HEK293 (cell line): ENCODE measurements at regions not wholly inside any gene's neighbourhood (a gene's known extent, or its start where the extent isn't known, plus 50 kb on each side); places are given as distances from the start of the nearest gene placed in this dataset.
"Not testable (repeated sequence)": the region's sequence is repeated elsewhere in the genome, so short reads cannot be mapped to it uniquely, and the experiment has no call there.

Source experiments
- CTCF ChIA-PET: fragments of 350-600 bp; formaldehyde crosslinking; extraction: SDS; loops from one replicate; lab custom pipeline; 2021; ENCODE audit warnings: antibody characterized with exemption; lab: Yijun Ruan, JAX
- POLR2A ChIA-PET: fragments of 300-600 bp; formaldehyde crosslinking; extraction: SDS; loops from one replicate; lab custom pipeline; 2020; ENCODE audit warnings: antibody characterized with exemption, inconsistent platforms; lab: Yijun Ruan, JAX
- H3K27ac ChIP-seq: fragments of 200-500 bp; sonication (Bioruptor generic); 2 replicates; pipeline ENCODE4 v1.5.1; 2014; ENCODE audit warnings: low read depth, low read length, control low read depth, inconsistent platforms; ENCODE audit errors: extremely low read depth
- H3K36me3 ChIP-seq, 2 experiments: fragments of 200-500 bp in 1 of 2; sonication (Bioruptor generic) in 1 of 2; 1 replicate in 1 of 2; 2 replicates in 1 of 2; pipeline ENCODE4 v1.5.1; 2014 to 2017; ENCODE audit warnings: inconsistent platforms in 2 of 2, low read length in 2 of 2; ENCODE audit not compliant: control insufficient read depth in 2 of 2, insufficient read depth in 1 of 2
- H3K4me1 ChIP-seq: fragments of 200-500 bp; sonication (Bioruptor generic); 2 replicates; pipeline ENCODE4 v1.5.1; 2014; ENCODE audit warnings: mild to moderate bottlenecking, low read length, inconsistent platforms; ENCODE audit not compliant: control insufficient read depth, insufficient read depth
- H3K4me3 ChIP-seq: 2 replicates; pipeline ENCODE4 v1.5.1; 2011; ENCODE audit warnings: low read depth, mild to moderate bottlenecking, control low read depth, low read length, moderate library complexity
- H3K9me3 ChIP-seq: fragments of 200-500 bp; sonication (Bioruptor generic); 2 replicates; pipeline ENCODE4 v1.5.1; 2014; ENCODE audit warnings: low read depth, low read length, inconsistent platforms; ENCODE audit not compliant: control insufficient read depth, insufficient read depth
- KLF16 ChIP-seq: fragments of 450-650 bp; formaldehyde crosslinking; IDR thresholded peaks from 2 replicates; pipeline ENCODE4 v1.5.1; 2017; ENCODE audit warnings: missing biosample characterization, missing genetic modification characterization
- KLF8 ChIP-seq: fragments of 450-650 bp; formaldehyde crosslinking; IDR thresholded peaks from 2 replicates; pipeline ENCODE4 v1.5.1; 2016; ENCODE audit warnings: missing biosample characterization, missing genetic modification characterization
- KLF9 ChIP-seq: fragments of 450-650 bp; formaldehyde crosslinking; IDR thresholded peaks from 2 replicates; pipeline ENCODE4 v1.5.1; 2016; ENCODE audit warnings: missing biosample characterization, missing genetic modification characterization, low read depth
- MEIS1 ChIP-seq: sonication (generic); formaldehyde crosslinking; IDR thresholded peaks from 2 replicates; pipeline ENCODE4 v1.8.1; 2022; ENCODE audit warnings: missing genetic modification reagents, mild to moderate bottlenecking, borderline replicate concordance
- MZF1 ChIP-seq: fragments of 450-650 bp; formaldehyde crosslinking; IDR thresholded peaks from 2 replicates; pipeline ENCODE4 v1.5.1; 2017; ENCODE audit warnings: missing biosample characterization, missing genetic modification characterization, borderline replicate concordance
- PRDM10 ChIP-seq: fragments of 450-650 bp; formaldehyde crosslinking; IDR thresholded peaks from 2 replicates; pipeline ENCODE4 v1.5.1; 2016; ENCODE audit warnings: missing biosample characterization, missing genetic modification characterization
- YY1 ChIP-seq: fragments of 450-650 bp; formaldehyde crosslinking; IDR thresholded peaks from 2 replicates; pipeline ENCODE4 v1.5.1; 2018; ENCODE audit warnings: missing biosample characterization, missing genetic modification characterization
- ZBTB20 ChIP-seq: fragments of 450-650 bp; formaldehyde crosslinking; IDR thresholded peaks from 2 replicates; pipeline ENCODE4 v1.5.1; 2016; ENCODE audit warnings: missing biosample characterization, missing genetic modification characterization
- ZNF155 ChIP-seq: fragments of 450-650 bp; formaldehyde crosslinking; IDR thresholded peaks from 2 replicates; pipeline ENCODE4 v1.5.1; 2016; ENCODE audit warnings: missing biosample characterization, missing genetic modification characterization
- ZNF16 ChIP-seq: fragments of 450-650 bp; formaldehyde crosslinking; IDR thresholded peaks from 2 replicates; pipeline ENCODE4 v1.5.1; 2016; ENCODE audit warnings: low read depth, missing biosample characterization, missing genetic modification characterization
- ZNF202 ChIP-seq: fragments of 450-650 bp; formaldehyde crosslinking; IDR thresholded peaks from 2 replicates; pipeline ENCODE4 v1.5.1; 2016; ENCODE audit warnings: missing biosample characterization, missing genetic modification characterization, borderline replicate concordance
- ZNF292 ChIP-seq: fragments of 450-650 bp; formaldehyde crosslinking; IDR thresholded peaks from 2 replicates; pipeline ENCODE4 v1.5.1; 2016; ENCODE audit warnings: low read depth, missing biosample characterization, missing genetic modification characterization, borderline replicate concordance
- ZNF398 ChIP-seq: fragments of 450-650 bp; formaldehyde crosslinking; IDR thresholded peaks from 2 replicates; pipeline ENCODE4 v1.5.1; 2017; ENCODE audit warnings: missing biosample characterization, missing genetic modification characterization
- ZNF513 ChIP-seq: fragments of 450-650 bp; IDR thresholded peaks from 2 replicates; pipeline ENCODE4 v1.5.1; 2018; ENCODE audit warnings: missing biosample characterization, missing genetic modification characterization
- ZNF529 ChIP-seq: fragments of 450-650 bp; formaldehyde crosslinking; IDR thresholded peaks from 2 replicates; pipeline ENCODE4 v1.5.1; 2017; ENCODE audit warnings: missing genetic modification characterization, missing biosample characterization; ENCODE audit not compliant: insufficient replicate concordance
- ZNF623 ChIP-seq: fragments of 450-650 bp; formaldehyde crosslinking; IDR thresholded peaks from 2 replicates; pipeline ENCODE4 v1.5.1; 2016; ENCODE audit warnings: missing biosample characterization, missing genetic modification characterization
- ZNF670 ChIP-seq: fragments of 450-650 bp; formaldehyde crosslinking; IDR thresholded peaks from 2 replicates; pipeline ENCODE4 v1.5.1; 2016; ENCODE audit warnings: missing biosample characterization, missing genetic modification characterization, low read depth
- ZNF677 ChIP-seq: fragments of 450-650 bp; IDR thresholded peaks from 2 replicates; pipeline ENCODE4 v1.5.0; 2018; ENCODE audit warnings: missing biosample characterization, mild to moderate bottlenecking, missing genetic modification characterization, moderate library complexity
- ZNF776 ChIP-seq: fragments of 450-650 bp; formaldehyde crosslinking; IDR thresholded peaks from 2 replicates; pipeline ENCODE4 v1.5.0; 2017; ENCODE audit warnings: missing biosample characterization, missing genetic modification characterization, borderline replicate concordance
- ZSCAN4 ChIP-seq: fragments of 450-650 bp; formaldehyde crosslinking; IDR thresholded peaks from 2 replicates; pipeline ENCODE4 v1.5.1; 2017; ENCODE audit warnings: missing biosample characterization, missing genetic modification characterization

- H3K4me1 ChIP-seq: no peaks in the 10 kb centered on the region
- POLR2A ChIA-PET: no interaction called here
- no peak overlapping the region for H3K4me3 ChIP-seq
- H3K27ac ChIP-seq: no peak overlapping the region
- no peak for TF ChIP-seq ZNF513 (tag by site-specific recombination)
- no peak for TF ChIP-seq MEIS1 (CRISPR knock-in tag)
- no peak for TF ChIP-seq MZF1
- no peak for TF ChIP-seq ZNF16 (tag by site-specific recombination)
- TF ChIP-seq KLF16 (tag by site-specific recombination): no peak
- TF ChIP-seq ZNF155 (tag by site-specific recombination): no peak
- TF ChIP-seq PRDM10 (tag by site-specific recombination): no peak
- TF ChIP-seq ZNF202 (tag by site-specific recombination): no peak
- TF ChIP-seq ZNF670 (tag by site-specific recombination): no peak
- TF ChIP-seq ZNF623 (tag by site-specific recombination): no peak
- no peak for TF ChIP-seq KLF8 (tag by site-specific recombination)
- TF ChIP-seq ZNF292 (tag by site-specific recombination): no peak
- TF ChIP-seq YY1: no peak
- TF ChIP-seq ZBTB20 (tag by site-specific recombination): no peak
- TF ChIP-seq ZNF776 (tag by site-specific recombination): no peak
- TF ChIP-seq ZNF398 (tag by site-specific recombination): no peak
- no peak for TF ChIP-seq ZNF677 (tag by site-specific recombination)
- no peak for TF ChIP-seq ZNF529
- no peak for TF ChIP-seq KLF9 (tag by site-specific recombination)
- TF ChIP-seq ZSCAN4 (tag by site-specific recombination): no peak
- TF ChIP-seq, all 188 proteins: peak for 0
- CTCF ChIA-PET: no interaction called here
- no peaks in the 10 kb centered on the region for H3K36me3 ChIP-seq
- no peaks in the 10 kb centered on the region for H3K9me3 ChIP-seq
These were observed 327.7 kb downstream of the TMX3 start for GRCh38 chr18:68387246-68387645.

- H3K36me3 ChIP-seq, H3K4me1 ChIP-seq, H3K4me3 ChIP-seq, POLR2A ChIA-PET, H3K9me3 ChIP-seq, CTCF ChIA-PET, H3K27ac ChIP-seq: not testable (repeated sequence)
These were observed 330.9 kb downstream of the TMX3 start for GRCh38 chr18:68383979-68384378.
